Epithelial cell of esophagus (primary cell): ENCODE measurements at regions not wholly inside any gene's neighbourhood (a gene's known extent, or its start where the extent isn't known, plus 50 kb on each side); places are given as distances from the start of the nearest gene placed in this dataset.
A peak's percentile ranks its signal among the peaks of the same experiment; 100 is the strongest.
"Not testable (repeated sequence)": the region's sequence is repeated elsewhere in the genome, so short reads cannot be mapped to it uniquely, and the experiment has no call there.

Source experiments
- DNase-seq: peaks from one replicate; pipeline ENCODE4 v3.0.0; 2010; ENCODE audit warnings: low read depth
- H3K4me3 ChIP-seq: 2 replicates; pipeline ENCODE4 v1.5.1; 2011; ENCODE audit warnings: mild to moderate bottlenecking, low read length, control low read depth
- TF ChIP-seq, protein P1 (sequence below): IDR thresholded peaks from 2 replicates; pipeline ENCODE4 v1.5.1; 2011; ENCODE audit warnings: low read depth, mild to moderate bottlenecking, low read length, control low read depth, inconsistent platforms; ENCODE audit not compliant: insufficient read depth; ENCODE audit errors: missing control alignments

DNA sequence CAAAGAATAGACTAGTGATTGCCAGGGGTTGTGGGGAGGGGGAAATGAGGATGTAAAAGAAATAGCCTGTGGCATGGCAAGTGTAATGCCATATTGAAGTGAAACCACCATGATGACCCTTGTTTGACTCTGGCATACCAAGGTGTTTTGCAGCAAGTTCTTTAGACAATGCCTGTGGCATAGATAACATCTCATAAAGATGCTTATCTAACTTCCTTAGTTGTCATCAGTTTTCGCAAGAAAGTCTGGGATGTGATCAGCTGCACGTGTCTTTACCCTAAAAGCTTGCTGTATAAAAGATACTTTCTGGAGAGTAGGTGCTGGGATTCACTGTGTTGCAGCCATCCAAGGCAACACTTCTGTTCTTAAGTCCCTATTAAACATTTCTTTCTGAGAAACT, 176.1 kb upstream of the MAGEB16 start:
- DNase-seq: no peak
- TF ChIP-seq, protein P1, sequence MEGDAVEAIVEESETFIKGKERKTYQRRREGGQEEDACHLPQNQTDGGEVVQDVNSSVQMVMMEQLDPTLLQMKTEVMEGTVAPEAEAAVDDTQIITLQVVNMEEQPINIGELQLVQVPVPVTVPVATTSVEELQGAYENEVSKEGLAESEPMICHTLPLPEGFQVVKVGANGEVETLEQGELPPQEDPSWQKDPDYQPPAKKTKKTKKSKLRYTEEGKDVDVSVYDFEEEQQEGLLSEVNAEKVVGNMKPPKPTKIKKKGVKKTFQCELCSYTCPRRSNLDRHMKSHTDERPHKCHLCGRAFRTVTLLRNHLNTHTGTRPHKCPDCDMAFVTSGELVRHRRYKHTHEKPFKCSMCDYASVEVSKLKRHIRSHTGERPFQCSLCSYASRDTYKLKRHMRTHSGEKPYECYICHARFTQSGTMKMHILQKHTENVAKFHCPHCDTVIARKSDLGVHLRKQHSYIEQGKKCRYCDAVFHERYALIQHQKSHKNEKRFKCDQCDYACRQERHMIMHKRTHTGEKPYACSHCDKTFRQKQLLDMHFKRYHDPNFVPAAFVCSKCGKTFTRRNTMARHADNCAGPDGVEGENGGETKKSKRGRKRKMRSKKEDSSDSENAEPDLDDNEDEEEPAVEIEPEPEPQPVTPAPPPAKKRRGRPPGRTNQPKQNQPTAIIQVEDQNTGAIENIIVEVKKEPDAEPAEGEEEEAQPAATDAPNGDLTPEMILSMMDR: no peak
- no peak overlapping the region for H3K4me3 ChIP-seq

DNA sequence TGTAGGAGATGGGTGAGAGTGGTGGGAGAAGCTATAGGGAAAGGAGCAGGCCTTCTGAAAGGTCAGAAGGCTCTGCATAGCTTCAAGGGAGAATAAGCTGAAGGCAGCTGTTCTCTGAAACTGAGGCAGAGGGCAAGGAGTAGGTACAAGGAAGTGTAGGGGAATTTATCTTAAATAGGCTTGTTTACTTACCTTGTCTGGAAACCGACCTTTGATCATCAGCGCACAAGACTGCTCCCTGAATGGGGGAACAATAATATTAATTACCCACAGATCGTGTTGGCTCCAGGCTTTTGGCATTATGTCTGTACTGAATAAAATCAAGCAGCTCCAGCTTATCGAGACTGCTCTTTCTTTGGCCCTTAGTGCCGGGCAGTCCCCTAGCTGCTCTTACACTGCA, 175.5 kb upstream of the MAGEB16 start:
- TF ChIP-seq, protein P1: no peak
- DNase-seq: no peak
- no peak overlapping the region for H3K4me3 ChIP-seq

DNA sequence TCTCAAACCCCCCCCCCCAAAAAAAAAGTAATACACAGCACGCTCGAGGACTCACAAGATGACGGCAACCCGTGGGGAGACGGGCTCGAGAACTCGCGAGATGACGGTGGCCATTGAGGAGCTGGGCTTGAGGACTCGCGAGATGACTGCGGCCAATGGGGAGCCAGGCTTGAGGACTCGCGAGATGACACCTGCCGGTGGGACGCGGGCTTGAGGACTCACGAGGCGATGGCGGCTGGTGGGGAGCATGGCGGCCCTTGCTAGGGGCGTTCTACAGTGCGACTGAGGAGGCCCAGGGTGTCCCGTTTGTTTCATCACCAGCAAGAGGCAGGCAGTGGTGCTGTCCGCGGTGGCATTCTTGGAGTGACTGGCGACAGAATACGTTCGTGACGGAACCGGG, 172.4 kb upstream of the MAGEB16 start:
- TF ChIP-seq, protein P1: no peak
- no peak overlapping the region for H3K4me3 ChIP-seq
- no peak for DNase-seq

DNA sequence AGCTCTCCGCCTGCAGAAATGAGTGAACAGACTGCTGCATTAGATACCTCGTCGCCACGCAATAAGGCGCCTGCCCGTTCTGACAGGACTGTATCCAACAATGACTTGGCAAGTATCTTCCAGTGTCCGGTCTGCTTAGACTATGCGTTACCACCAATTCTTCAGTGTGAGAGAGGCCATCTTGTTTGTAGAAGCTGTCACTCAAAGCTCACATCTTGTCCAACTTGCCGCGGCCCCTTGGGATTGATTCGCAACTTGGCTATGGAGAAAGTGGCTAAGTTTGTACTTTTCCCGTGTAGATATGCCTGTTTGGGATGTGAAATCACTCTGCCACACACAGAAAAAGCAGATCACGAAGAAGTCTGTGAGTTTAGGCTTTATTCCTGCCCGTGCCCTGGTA, 172.0 kb upstream of the MAGEB16 start:
- DNase-seq: no peak
- TF ChIP-seq, protein P1: no peak
- no peak overlapping the region for H3K4me3 ChIP-seq

DNA sequence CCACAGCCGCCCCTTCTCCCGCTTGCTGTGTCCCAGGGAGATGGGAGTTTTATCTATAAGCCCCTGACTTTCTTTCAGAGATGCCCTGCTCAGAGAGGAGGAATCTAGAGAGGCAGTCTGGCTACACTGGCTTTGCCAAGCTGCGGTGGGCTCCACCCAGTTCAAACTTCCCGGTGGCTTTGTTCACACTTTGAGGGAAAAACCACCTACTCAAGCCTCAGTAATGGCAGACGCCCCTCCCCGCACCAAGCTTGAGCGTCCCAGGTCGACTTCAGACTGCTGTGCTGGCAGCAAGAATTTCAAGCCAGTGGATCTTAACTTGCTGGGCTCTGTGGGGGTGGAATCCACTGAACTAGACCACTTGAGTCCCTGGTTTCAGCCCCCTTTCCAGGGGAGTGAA, 162.2 kb upstream of the MAGEB16 start:
- H3K4me3 ChIP-seq, DNase-seq: not testable (repeated sequence)

DNA sequence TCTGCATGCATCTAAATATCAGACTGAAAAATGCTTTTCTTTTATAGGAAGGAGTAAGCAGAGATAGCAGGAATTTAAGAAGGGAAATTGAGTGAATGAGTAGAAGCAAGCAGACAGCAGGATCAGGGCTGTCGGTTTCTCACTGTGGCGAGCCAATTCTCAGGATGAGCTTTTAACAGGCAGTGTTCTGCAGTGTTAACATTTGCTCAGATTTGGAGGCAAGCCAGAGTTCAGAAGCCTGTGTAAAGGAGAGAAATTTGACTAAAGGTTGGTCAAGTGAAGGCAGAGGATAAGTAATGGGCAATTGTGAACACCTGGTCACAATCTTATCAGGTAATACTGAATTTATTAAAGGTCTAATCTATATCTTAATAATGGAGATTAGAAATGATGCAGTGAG, 133.3 kb upstream of the MAGEB16 start:
- DNase-seq: peak; percentile 4
- no peak overlapping the region for H3K4me3 ChIP-seq
- TF ChIP-seq, protein P1: no peak

DNA sequence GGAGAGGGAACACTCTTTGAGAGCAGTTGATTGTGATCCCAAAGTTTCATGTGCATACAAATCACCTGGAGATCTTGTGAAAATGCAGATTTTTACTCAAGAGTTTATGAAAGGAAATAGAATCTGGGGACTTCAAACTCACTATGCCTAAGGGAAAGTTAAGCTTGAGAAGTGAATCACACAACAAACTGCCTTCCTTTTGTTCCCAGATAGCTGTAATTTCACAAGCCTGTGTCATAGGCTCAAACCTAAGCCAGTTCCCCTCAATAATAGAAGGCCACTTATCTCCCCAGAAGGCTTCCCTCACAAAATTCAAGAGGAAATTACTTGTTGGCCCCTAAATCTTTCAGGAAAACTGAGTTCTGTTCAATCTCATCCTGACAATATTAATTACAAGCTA, 132.8 kb upstream of the MAGEB16 start:
- peak; percentile 64 for DNase-seq
- H3K4me3 ChIP-seq: no peak overlapping the region
- TF ChIP-seq, protein P1: no peak

DNA sequence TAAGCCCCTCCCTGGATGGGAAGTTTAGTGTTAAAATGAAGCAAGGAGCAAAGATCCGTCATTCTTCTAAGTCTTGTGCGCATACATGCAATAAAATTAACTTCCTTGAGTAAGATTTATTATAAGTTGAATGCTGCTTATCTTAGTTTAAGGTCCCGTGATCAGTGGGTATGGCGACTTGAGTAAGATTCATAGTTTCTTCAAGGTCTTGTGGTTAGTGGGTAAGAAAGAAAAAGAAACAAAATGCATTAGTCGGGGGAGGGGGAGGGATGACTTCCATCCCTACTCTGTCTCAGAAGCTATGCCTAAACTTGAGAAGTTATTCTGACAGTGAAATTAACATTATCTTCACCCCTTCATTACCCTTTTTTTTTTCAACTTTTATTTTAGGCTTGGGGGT, 127.3 kb upstream of the MAGEB16 start:
- no peak overlapping the region for H3K4me3 ChIP-seq
- TF ChIP-seq, protein P1: no peak
- no peak for DNase-seq
